ENCODE measurements at regions not wholly inside any gene's neighbourhood (a gene's known extent, or its start where the extent isn't known, plus 50 kb on each side); places are given as distances from the start of the nearest gene placed in this dataset.

- Histone ChIP-seq H4K91ac (ENCODE audit: low read depth, low read length) (no peak overlapping the region), H4K8ac (ENCODE audit: low read depth, low read length) (no peak overlapping the region), H3K79me2 (ENCODE audit: control insufficient read depth, insufficient read depth, low read length, poor library complexity) (no peaks in the 10 kb centered on the region), H2AFZ (ENCODE audit: insufficient read depth, low read length, poor library complexity) (no peak overlapping the region), H4K12ac (ENCODE audit: low read depth, low read length) (no peak overlapping the region), H3K27ac (ENCODE audit: low read depth, low read length) (no peak overlapping the region), H3K14ac (ENCODE audit: low read length) (no peak overlapping the region), H3K23ac (ENCODE audit: low read length) (no peak overlapping the region), H3K79me1 (ENCODE audit: low read length) (no peaks in the 10 kb centered on the region), H2AK5ac (ENCODE audit: low read length) (no peak overlapping the region), H3K4ac (ENCODE audit: low read depth, low read length) (no peak overlapping the region), H3K9me3 (ENCODE audit: insufficient read depth, low read depth, low read length) (no peaks in the 10 kb centered on the region), H3K9ac (ENCODE audit: low read length) (no peak overlapping the region), H2BK5ac (ENCODE audit: low read depth, low read length, poor library complexity) (no peak overlapping the region), H2BK12ac (ENCODE audit: low read length) (no peak overlapping the region), H3K4me3 (ENCODE audit: low read depth, low read length) (no peak overlapping the region), H3K27me3 (ENCODE audit: insufficient read depth, low read length) (no peaks in the 10 kb centered on the region), H3K36me3 (ENCODE audit: control insufficient read depth in 1 of 2, insufficient read depth in 2 of 2, low read length in 2 of 2) (no peaks in the 10 kb centered on the region), H3K18ac (ENCODE audit: low read length) (no peak overlapping the region), H3K4me1 (ENCODE audit: control insufficient read depth in 1 of 2, insufficient read depth in 2 of 2, low read length in 2 of 2) (no peaks in the 10 kb centered on the region), H3K4me2 (ENCODE audit: low read length) (no peak overlapping the region), H2BK120ac (ENCODE audit: insufficient read depth, low read length, poor library complexity) (no peak overlapping the region)
- WGBS (ENCODE audit: extremely low coverage, insufficient coverage, insufficient read length), result no CpG with 5 or more reads among the region's 10 CpGs
- DNase-seq, result no peak
Observed at GRCh38 chr7:106370542-106370941, 85.8 kb upstream of the NAMPT start.

- no peak overlapping the region for H4K8ac ChIP-seq (ENCODE audit: low read depth, low read length)
- H2BK12ac ChIP-seq (ENCODE audit: low read length), result no peak overlapping the region
- no peak overlapping the region for H2BK120ac ChIP-seq (ENCODE audit: insufficient read depth, low read length, poor library complexity)
- no peak overlapping the region for H3K4me3 ChIP-seq (ENCODE audit: low read depth, low read length)
- DNase-seq, result no peak
- H3K4me2 ChIP-seq (ENCODE audit: low read length), result no peak overlapping the region
- H3K14ac ChIP-seq (ENCODE audit: low read length), result no peak overlapping the region
- H3K4ac ChIP-seq (ENCODE audit: low read depth, low read length), result no peak overlapping the region
- no peaks in the 10 kb centered on the region for H3K27me3 ChIP-seq (ENCODE audit: insufficient read depth, low read length)
- no peak overlapping the region for H3K9ac ChIP-seq (ENCODE audit: low read length)
- no peak overlapping the region for H2AFZ ChIP-seq (ENCODE audit: insufficient read depth, low read length, poor library complexity)
- WGBS (ENCODE audit: extremely low coverage, insufficient coverage, insufficient read length), result no CpG with 5 or more reads among the region's 2 CpGs
- H3K79me2 ChIP-seq (ENCODE audit: control insufficient read depth, insufficient read depth, low read length, poor library complexity), result no peaks in the 10 kb centered on the region
- no peaks in the 10 kb centered on the region for H3K79me1 ChIP-seq (ENCODE audit: low read length)
- H3K23ac ChIP-seq (ENCODE audit: low read length), result no peak overlapping the region
- H3K9me3 ChIP-seq (ENCODE audit: insufficient read depth, low read depth, low read length), result no peaks in the 10 kb centered on the region
- H3K18ac ChIP-seq (ENCODE audit: low read length), result no peak overlapping the region
- no peak overlapping the region for H4K91ac ChIP-seq (ENCODE audit: low read depth, low read length)
- no peak overlapping the region for H2AK5ac ChIP-seq (ENCODE audit: low read length)
- no peaks in the 10 kb centered on the region for H3K36me3 ChIP-seq (ENCODE audit: control insufficient read depth in 1 of 2, insufficient read depth in 2 of 2, low read length in 2 of 2)
- no peak overlapping the region for H2BK5ac ChIP-seq (ENCODE audit: low read depth, low read length, poor library complexity)
- H3K27ac ChIP-seq (ENCODE audit: low read depth, low read length), result no peak overlapping the region
- H4K12ac ChIP-seq (ENCODE audit: low read depth, low read length), result no peak overlapping the region
- H3K4me1 ChIP-seq (ENCODE audit: control insufficient read depth in 1 of 2, insufficient read depth in 2 of 2, low read length in 2 of 2), result no peaks in the 10 kb centered on the region
Observed at GRCh38 chr7:106369816-106370215, 85.0 kb upstream of the NAMPT start.

GRCh38 chr7:106369352-106369751 lies 84.6 kb upstream of the NAMPT start:
- Histone ChIP-seq H2AK5ac (ENCODE audit: low read length) (no peak overlapping the region), H3K27me3 (ENCODE audit: insufficient read depth, low read length) (no peaks in the 10 kb centered on the region), H2AFZ (ENCODE audit: insufficient read depth, low read length, poor library complexity) (no peak overlapping the region), H3K9me3 (ENCODE audit: insufficient read depth, low read depth, low read length) (no peaks in the 10 kb centered on the region), H3K14ac (ENCODE audit: low read length) (no peak overlapping the region), H3K36me3 (ENCODE audit: control insufficient read depth in 1 of 2, insufficient read depth in 2 of 2, low read length in 2 of 2) (no peaks in the 10 kb centered on the region), H3K4me1 (ENCODE audit: control insufficient read depth in 1 of 2, insufficient read depth in 2 of 2, low read length in 2 of 2) (no peaks in the 10 kb centered on the region), H3K79me1 (ENCODE audit: low read length) (no peaks in the 10 kb centered on the region), H2BK12ac (ENCODE audit: low read length) (no peak overlapping the region), H3K4ac (ENCODE audit: low read depth, low read length) (no peak overlapping the region), H3K9ac (ENCODE audit: low read length) (no peak overlapping the region), H2BK5ac (ENCODE audit: low read depth, low read length, poor library complexity) (no peak overlapping the region), H4K91ac (ENCODE audit: low read depth, low read length) (no peak overlapping the region), H3K79me2 (ENCODE audit: control insufficient read depth, insufficient read depth, low read length, poor library complexity) (no peaks in the 10 kb centered on the region), H3K4me2 (ENCODE audit: low read length) (no peak overlapping the region), H4K8ac (ENCODE audit: low read depth, low read length) (no peak overlapping the region), H3K4me3 (ENCODE audit: low read depth, low read length) (no peak overlapping the region), H2BK120ac (ENCODE audit: insufficient read depth, low read length, poor library complexity) (no peak overlapping the region), H3K23ac (ENCODE audit: low read length) (no peak overlapping the region), H3K18ac (ENCODE audit: low read length) (no peak overlapping the region), H3K27ac (ENCODE audit: low read depth, low read length) (no peak overlapping the region), H4K12ac (ENCODE audit: low read depth, low read length) (no peak overlapping the region)
- WGBS (ENCODE audit: extremely low coverage, insufficient coverage, insufficient read length), result no CpG with 5 or more reads among the region's 3 CpGs
- peak in 1 of 2 donors; percentile 23 for DNase-seq

- peak in 1 of 2 donors; percentile 13 for DNase-seq
- no peak overlapping the region for H2BK120ac ChIP-seq (ENCODE audit: insufficient read depth, low read length, poor library complexity)
- H3K4ac ChIP-seq (ENCODE audit: low read depth, low read length), result no peak overlapping the region
- no peak overlapping the region for H2BK5ac ChIP-seq (ENCODE audit: low read depth, low read length, poor library complexity)
- no peak overlapping the region for H2BK12ac ChIP-seq (ENCODE audit: low read length)
- H4K8ac ChIP-seq (ENCODE audit: low read depth, low read length), result no peak overlapping the region
- H3K79me1 ChIP-seq (ENCODE audit: low read length), result no peaks in the 10 kb centered on the region
- no peak overlapping the region for H3K18ac ChIP-seq (ENCODE audit: low read length)
- no peak overlapping the region for H3K23ac ChIP-seq (ENCODE audit: low read length)
- no peaks in the 10 kb centered on the region for H3K79me2 ChIP-seq (ENCODE audit: control insufficient read depth, insufficient read depth, low read length, poor library complexity)
- no peak overlapping the region for H3K27ac ChIP-seq (ENCODE audit: low read depth, low read length)
- no peaks in the 10 kb centered on the region for H3K9me3 ChIP-seq (ENCODE audit: insufficient read depth, low read depth, low read length)
- H3K36me3 ChIP-seq (ENCODE audit: control insufficient read depth in 1 of 2, insufficient read depth in 2 of 2, low read length in 2 of 2), result no peaks in the 10 kb centered on the region
- no peak overlapping the region for H2AFZ ChIP-seq (ENCODE audit: insufficient read depth, low read length, poor library complexity)
- H3K27me3 ChIP-seq (ENCODE audit: insufficient read depth, low read length), result no peaks in the 10 kb centered on the region
- H4K12ac ChIP-seq (ENCODE audit: low read depth, low read length), result no peak overlapping the region
- H3K14ac ChIP-seq (ENCODE audit: low read length), result no peak overlapping the region
- no peaks in the 10 kb centered on the region for H3K4me1 ChIP-seq (ENCODE audit: control insufficient read depth in 1 of 2, insufficient read depth in 2 of 2, low read length in 2 of 2)
- no peak overlapping the region for H2AK5ac ChIP-seq (ENCODE audit: low read length)
- no peak overlapping the region for H3K4me2 ChIP-seq (ENCODE audit: low read length)
- no peak overlapping the region for H3K4me3 ChIP-seq (ENCODE audit: low read depth, low read length)
- no peak overlapping the region for H4K91ac ChIP-seq (ENCODE audit: low read depth, low read length)
- H3K9ac ChIP-seq (ENCODE audit: low read length), result no peak overlapping the region
- WGBS (ENCODE audit: extremely low coverage, insufficient coverage, insufficient read length), result no CpG with 5 or more reads among the region's 3 CpGs
Observed at GRCh38 chr7:106367664-106368063, 82.9 kb upstream of the NAMPT start.
